ENCODE measurements at regions not wholly inside any gene's neighbourhood (a gene's known extent, or its start where the extent isn't known, plus 50 kb on each side); places are given as distances from the start of the nearest gene placed in this dataset.

GRCh38 chr14:84961637-84962036 lies 568.3 kb upstream of the FLRT2 start:
- no peak overlapping the region for H3K18ac ChIP-seq (ENCODE audit: low read length)
- H3K79me1 ChIP-seq (ENCODE audit: low read length): no peaks in the 10 kb centered on the region
- no peak overlapping the region for H3K4ac ChIP-seq (ENCODE audit: low read depth, low read length)
- no peak overlapping the region for H4K12ac ChIP-seq (ENCODE audit: low read depth, low read length)
- H3K4me2 ChIP-seq (ENCODE audit: low read length): no peak overlapping the region
- no peak overlapping the region for H4K91ac ChIP-seq (ENCODE audit: low read depth, low read length)
- no peak overlapping the region for H2AK5ac ChIP-seq (ENCODE audit: low read length)
- no peak overlapping the region for H2BK5ac ChIP-seq (ENCODE audit: low read depth, low read length, poor library complexity)
- no peaks in the 10 kb centered on the region for H3K9me3 ChIP-seq (ENCODE audit: insufficient read depth, low read depth, low read length)
- no peak overlapping the region for H3K27ac ChIP-seq (ENCODE audit: low read depth, low read length)
- H3K4me1 ChIP-seq (ENCODE audit: control insufficient read depth in 1 of 2, insufficient read depth in 2 of 2, low read length in 2 of 2): no peaks in the 10 kb centered on the region
- H2BK120ac ChIP-seq (ENCODE audit: insufficient read depth, low read length, poor library complexity): no peak overlapping the region
- no peak overlapping the region for H3K14ac ChIP-seq (ENCODE audit: low read length)
- WGBS (ENCODE audit: extremely low coverage, insufficient coverage, insufficient read length): no CpG with 5 or more reads among the region's 2 CpGs
- no peak overlapping the region for H3K4me3 ChIP-seq (ENCODE audit: low read depth, low read length)
- H3K36me3 ChIP-seq (ENCODE audit: control insufficient read depth in 1 of 2, insufficient read depth in 2 of 2, low read length in 2 of 2): no peaks in the 10 kb centered on the region
- H3K79me2 ChIP-seq (ENCODE audit: control insufficient read depth, insufficient read depth, low read length, poor library complexity): no peaks in the 10 kb centered on the region
- DNase-seq: no peak
- no peak overlapping the region for H4K8ac ChIP-seq (ENCODE audit: low read depth, low read length)
- no peak overlapping the region for H2BK12ac ChIP-seq (ENCODE audit: low read length)
- no peaks in the 10 kb centered on the region for H3K27me3 ChIP-seq (ENCODE audit: insufficient read depth, low read length)
- H3K9ac ChIP-seq (ENCODE audit: low read length): no peak overlapping the region
- no peak overlapping the region for H2AFZ ChIP-seq (ENCODE audit: insufficient read depth, low read length, poor library complexity)
- H3K23ac ChIP-seq (ENCODE audit: low read length): no peak overlapping the region

DNA sequence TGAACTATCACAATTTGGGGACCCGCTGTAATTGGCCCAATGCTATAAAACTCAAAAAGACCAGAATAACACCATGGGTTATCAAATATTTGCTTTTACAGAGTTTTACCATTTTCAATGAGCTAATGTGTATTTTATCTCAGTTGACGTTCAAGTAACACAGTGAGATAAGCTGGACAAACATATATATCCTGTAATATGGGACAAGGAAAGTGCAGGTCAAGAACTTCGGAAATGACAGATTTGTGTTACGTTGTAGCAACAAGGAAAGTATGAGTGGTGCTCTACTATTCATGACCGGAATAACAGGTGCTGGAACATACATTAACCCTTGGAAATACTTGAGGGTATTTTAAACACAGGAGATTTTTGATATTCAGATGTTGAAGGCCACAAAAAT lies 566.4 kb upstream of the FLRT2 start:
- Histone ChIP-seq H3K4me2 (ENCODE audit: low read length) (no peak overlapping the region), H3K18ac (ENCODE audit: low read length) (no peak overlapping the region), H3K4ac (ENCODE audit: low read depth, low read length) (no peak overlapping the region), H3K36me3 (ENCODE audit: control insufficient read depth in 1 of 2, insufficient read depth in 2 of 2, low read length in 2 of 2) (no peaks in the 10 kb centered on the region), H3K27ac (ENCODE audit: low read depth, low read length) (no peak overlapping the region), H2AK5ac (ENCODE audit: low read length) (no peak overlapping the region), H3K27me3 (ENCODE audit: insufficient read depth, low read length) (no peaks in the 10 kb centered on the region), H4K8ac (ENCODE audit: low read depth, low read length) (no peak overlapping the region), H3K4me1 (ENCODE audit: control insufficient read depth in 1 of 2, insufficient read depth in 2 of 2, low read length in 2 of 2) (no peaks in the 10 kb centered on the region), H3K79me2 (ENCODE audit: control insufficient read depth, insufficient read depth, low read length, poor library complexity) (no peaks in the 10 kb centered on the region), H2BK5ac (ENCODE audit: low read depth, low read length, poor library complexity) (no peak overlapping the region), H3K4me3 (ENCODE audit: low read depth, low read length) (no peak overlapping the region), H3K23ac (ENCODE audit: low read length) (no peak overlapping the region), H2BK12ac (ENCODE audit: low read length) (no peak overlapping the region), H2BK120ac (ENCODE audit: insufficient read depth, low read length, poor library complexity) (no peak overlapping the region), H4K12ac (ENCODE audit: low read depth, low read length) (no peak overlapping the region), H3K9ac (ENCODE audit: low read length) (no peak overlapping the region), H3K79me1 (ENCODE audit: low read length) (no peaks in the 10 kb centered on the region), H3K14ac (ENCODE audit: low read length) (no peak overlapping the region), H2AFZ (ENCODE audit: insufficient read depth, low read length, poor library complexity) (no peak overlapping the region), H4K91ac (ENCODE audit: low read depth, low read length) (no peak overlapping the region), H3K9me3 (ENCODE audit: insufficient read depth, low read depth, low read length) (no peaks in the 10 kb centered on the region)
- no peak for DNase-seq
- WGBS (ENCODE audit: extremely low coverage, insufficient coverage, insufficient read length): no CpG with 5 or more reads among the region's 5 CpGs

DNA sequence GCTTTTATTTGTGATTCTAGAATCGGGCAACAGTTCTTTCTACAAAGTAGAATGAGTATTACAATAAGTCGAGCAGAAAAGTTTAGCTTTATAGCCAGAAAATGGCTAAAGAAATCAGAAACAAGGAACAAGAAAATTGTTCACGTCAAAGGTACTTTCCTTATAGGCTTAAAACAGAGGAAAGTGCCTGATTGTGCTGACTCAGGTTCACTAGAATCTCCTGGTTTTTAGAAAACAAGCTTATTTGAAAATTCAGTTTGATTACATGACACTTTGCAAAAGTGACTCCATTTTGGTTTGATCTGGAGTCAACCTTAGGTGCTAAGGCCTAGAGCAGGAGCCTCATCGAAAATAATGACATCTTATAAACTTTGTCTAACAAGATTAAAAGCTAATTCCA lies 564.7 kb upstream of the FLRT2 start:
- no peak overlapping the region for H4K12ac ChIP-seq (ENCODE audit: low read depth, low read length)
- H3K4ac ChIP-seq (ENCODE audit: low read depth, low read length): no peak overlapping the region
- H3K23ac ChIP-seq (ENCODE audit: low read length): no peak overlapping the region
- H3K27me3 ChIP-seq (ENCODE audit: insufficient read depth, low read length): no peaks in the 10 kb centered on the region
- H3K27ac ChIP-seq (ENCODE audit: low read depth, low read length): no peak overlapping the region
- no peak overlapping the region for H2AFZ ChIP-seq (ENCODE audit: insufficient read depth, low read length, poor library complexity)
- H3K4me3 ChIP-seq (ENCODE audit: low read depth, low read length): no peak overlapping the region
- no peak overlapping the region for H4K8ac ChIP-seq (ENCODE audit: low read depth, low read length)
- H3K9ac ChIP-seq (ENCODE audit: low read length): no peak overlapping the region
- no peak overlapping the region for H2AK5ac ChIP-seq (ENCODE audit: low read length)
- H2BK5ac ChIP-seq (ENCODE audit: low read depth, low read length, poor library complexity): no peak overlapping the region
- no peaks in the 10 kb centered on the region for H3K36me3 ChIP-seq (ENCODE audit: control insufficient read depth in 1 of 2, insufficient read depth in 2 of 2, low read length in 2 of 2)
- no peak overlapping the region for H2BK12ac ChIP-seq (ENCODE audit: low read length)
- no peak overlapping the region for H3K4me2 ChIP-seq (ENCODE audit: low read length)
- no peaks in the 10 kb centered on the region for H3K79me2 ChIP-seq (ENCODE audit: control insufficient read depth, insufficient read depth, low read length, poor library complexity)
- H3K18ac ChIP-seq (ENCODE audit: low read length): no peak overlapping the region
- H4K91ac ChIP-seq (ENCODE audit: low read depth, low read length): no peak overlapping the region
- no peaks in the 10 kb centered on the region for H3K9me3 ChIP-seq (ENCODE audit: insufficient read depth, low read depth, low read length)
- no peaks in the 10 kb centered on the region for H3K79me1 ChIP-seq (ENCODE audit: low read length)
- WGBS (ENCODE audit: extremely low coverage, insufficient coverage, insufficient read length): no CpG with 5 or more reads among the region's 4 CpGs
- H2BK120ac ChIP-seq (ENCODE audit: insufficient read depth, low read length, poor library complexity): no peak overlapping the region
- DNase-seq: no peak
- no peak overlapping the region for H3K14ac ChIP-seq (ENCODE audit: low read length)
- H3K4me1 ChIP-seq (ENCODE audit: control insufficient read depth in 1 of 2, insufficient read depth in 2 of 2, low read length in 2 of 2): no peaks in the 10 kb centered on the region

- Histone ChIP-seq H2AFZ (ENCODE audit: insufficient read depth, low read length, poor library complexity) (no peak overlapping the region), H3K4me2 (ENCODE audit: low read length) (no peak overlapping the region), H3K79me2 (ENCODE audit: control insufficient read depth, insufficient read depth, low read length, poor library complexity) (no peaks in the 10 kb centered on the region), H3K9ac (ENCODE audit: low read length) (no peak overlapping the region), H3K27ac (ENCODE audit: low read depth, low read length) (no peak overlapping the region), H3K4me1 (ENCODE audit: control insufficient read depth in 1 of 2, insufficient read depth in 2 of 2, low read length in 2 of 2) (no peaks in the 10 kb centered on the region), H3K18ac (ENCODE audit: low read length) (no peak overlapping the region), H2BK120ac (ENCODE audit: insufficient read depth, low read length, poor library complexity) (no peak overlapping the region), H3K27me3 (ENCODE audit: insufficient read depth, low read length) (no peaks in the 10 kb centered on the region), H3K4me3 (ENCODE audit: low read depth, low read length) (no peak overlapping the region), H3K14ac (ENCODE audit: low read length) (no peak overlapping the region), H2BK5ac (ENCODE audit: low read depth, low read length, poor library complexity) (no peak overlapping the region), H3K36me3 (ENCODE audit: control insufficient read depth in 1 of 2, insufficient read depth in 2 of 2, low read length in 2 of 2) (no peaks in the 10 kb centered on the region), H3K4ac (ENCODE audit: low read depth, low read length) (no peak overlapping the region), H4K91ac (ENCODE audit: low read depth, low read length) (no peak overlapping the region), H2BK12ac (ENCODE audit: low read length) (no peak overlapping the region), H4K8ac (ENCODE audit: low read depth, low read length) (no peak overlapping the region), H2AK5ac (ENCODE audit: low read length) (no peak overlapping the region), H4K12ac (ENCODE audit: low read depth, low read length) (no peak overlapping the region), H3K23ac (ENCODE audit: low read length) (no peak overlapping the region), H3K9me3 (ENCODE audit: insufficient read depth, low read depth, low read length) (no peaks in the 10 kb centered on the region), H3K79me1 (ENCODE audit: low read length) (no peaks in the 10 kb centered on the region)
- WGBS (ENCODE audit: extremely low coverage, insufficient coverage, insufficient read length): no CpG with 5 or more reads among the region's 4 CpGs
- DNase-seq: no peak
Observed at GRCh38 chr14:84969501-84969900, 560.4 kb upstream of the FLRT2 start.
